ENCODE measurements at regions not wholly inside any gene's neighbourhood (a gene's known extent, or its start where the extent isn't known, plus 50 kb on each side); places are given as distances from the start of the nearest gene placed in this dataset.

DNA sequence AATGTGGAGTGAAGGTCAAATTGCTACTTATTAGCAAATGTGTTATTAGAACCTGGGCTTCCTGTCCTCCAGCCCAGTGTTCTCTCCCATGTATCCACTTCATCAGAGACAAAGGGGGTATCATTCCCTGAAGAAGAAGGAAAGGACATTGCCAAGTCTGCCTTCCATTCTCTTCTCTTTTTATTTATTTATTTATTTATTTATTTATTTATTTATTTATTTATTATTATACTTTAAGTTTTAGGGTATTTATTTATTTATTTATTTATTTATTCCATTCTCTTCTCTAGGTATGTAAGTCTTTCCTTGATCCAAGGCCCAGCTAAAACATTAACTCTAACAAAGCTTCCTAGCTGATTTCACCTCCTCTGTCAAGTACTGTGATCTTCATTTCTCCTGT is 277.8 kb upstream of the DNAJC19 start:
- CTCF ChIA-PET = no interaction called here
- no peak for DNase-seq (ENCODE audit: low read depth)
- TF ChIP-seq, protein P1, sequence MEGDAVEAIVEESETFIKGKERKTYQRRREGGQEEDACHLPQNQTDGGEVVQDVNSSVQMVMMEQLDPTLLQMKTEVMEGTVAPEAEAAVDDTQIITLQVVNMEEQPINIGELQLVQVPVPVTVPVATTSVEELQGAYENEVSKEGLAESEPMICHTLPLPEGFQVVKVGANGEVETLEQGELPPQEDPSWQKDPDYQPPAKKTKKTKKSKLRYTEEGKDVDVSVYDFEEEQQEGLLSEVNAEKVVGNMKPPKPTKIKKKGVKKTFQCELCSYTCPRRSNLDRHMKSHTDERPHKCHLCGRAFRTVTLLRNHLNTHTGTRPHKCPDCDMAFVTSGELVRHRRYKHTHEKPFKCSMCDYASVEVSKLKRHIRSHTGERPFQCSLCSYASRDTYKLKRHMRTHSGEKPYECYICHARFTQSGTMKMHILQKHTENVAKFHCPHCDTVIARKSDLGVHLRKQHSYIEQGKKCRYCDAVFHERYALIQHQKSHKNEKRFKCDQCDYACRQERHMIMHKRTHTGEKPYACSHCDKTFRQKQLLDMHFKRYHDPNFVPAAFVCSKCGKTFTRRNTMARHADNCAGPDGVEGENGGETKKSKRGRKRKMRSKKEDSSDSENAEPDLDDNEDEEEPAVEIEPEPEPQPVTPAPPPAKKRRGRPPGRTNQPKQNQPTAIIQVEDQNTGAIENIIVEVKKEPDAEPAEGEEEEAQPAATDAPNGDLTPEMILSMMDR (IDR thresholded peaks at IDR 0.05; ENCODE audit: insufficient read depth, low read depth, low read length) = no peak
- Histone ChIP-seq H3K36me3 (ENCODE audit: control insufficient read depth, insufficient read depth, low read length) (no peaks in the 10 kb centered on the region), H3K4me3 (ENCODE audit: low read depth, low read length) (no peak overlapping the region), H3K27me3 (ENCODE audit: control insufficient read depth, insufficient read depth, low read length) (no peaks in the 10 kb centered on the region)
- POLR2A ChIA-PET = no interaction called here

DNA sequence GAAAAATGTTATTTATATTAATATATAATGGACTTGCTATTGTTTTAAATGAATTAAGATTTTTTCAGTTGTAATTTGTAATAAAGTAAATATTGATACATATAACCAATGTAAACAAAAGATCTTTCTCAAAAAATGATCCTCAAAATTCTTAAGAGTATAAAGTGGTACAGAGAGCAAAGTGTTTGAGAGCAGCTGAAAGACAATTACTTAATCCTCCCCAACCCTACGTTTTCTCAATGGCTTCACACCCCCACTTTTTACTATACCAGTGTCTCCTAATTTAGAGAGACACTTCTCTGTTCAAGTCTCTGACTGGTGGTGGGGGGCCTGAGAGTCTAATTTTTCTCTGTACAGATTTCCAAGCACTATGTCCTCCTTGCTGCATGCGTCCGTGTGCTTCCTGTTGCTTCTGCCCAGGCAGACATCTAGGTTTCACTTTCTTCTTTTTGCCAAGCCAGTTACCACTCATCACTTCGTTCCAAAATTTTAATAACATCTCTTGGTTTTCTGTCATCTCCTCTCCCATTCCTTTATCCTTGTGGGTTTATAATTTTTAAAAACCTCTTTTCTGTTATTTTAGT is 276.3 kb upstream of the DNAJC19 start:
- TF ChIP-seq, protein P1 (IDR thresholded peaks at IDR 0.05; ENCODE audit: insufficient read depth, low read depth, low read length) = no peak
- Histone ChIP-seq H3K4me3 (ENCODE audit: low read depth, low read length) (no peak overlapping the region), H3K36me3 (ENCODE audit: control insufficient read depth, insufficient read depth, low read length) (no peaks in the 10 kb centered on the region), H3K27me3 (ENCODE audit: control insufficient read depth, insufficient read depth, low read length) (no peaks in the 10 kb centered on the region)
- no peak for DNase-seq (ENCODE audit: low read depth)
- ChIA-PET CTCF (no interaction called here), POLR2A (no interaction called here)

DNA sequence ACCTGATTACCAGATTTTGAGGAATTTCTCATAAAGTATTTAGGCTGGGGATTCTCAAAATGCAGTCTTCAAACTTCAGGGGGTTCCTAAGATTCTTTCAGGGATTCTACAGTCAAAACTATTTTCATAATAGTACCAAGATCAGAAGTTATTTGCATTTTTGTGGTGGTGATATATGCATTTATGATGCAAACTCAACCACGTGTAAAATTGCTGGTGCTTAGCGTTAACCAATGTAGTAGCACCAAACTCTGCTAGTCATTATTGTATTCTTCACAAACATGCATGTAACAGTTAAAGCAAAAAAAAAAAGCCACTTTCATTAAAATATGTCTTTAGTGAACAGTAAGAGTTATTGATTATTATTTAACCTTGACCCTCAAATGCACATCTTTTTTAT is 274.9 kb upstream of the DNAJC19 start:
- Histone ChIP-seq H3K27me3 (ENCODE audit: control insufficient read depth, insufficient read depth, low read length) (no peaks in the 10 kb centered on the region), H3K4me3 (ENCODE audit: low read depth, low read length) (no peak overlapping the region), H3K36me3 (ENCODE audit: control insufficient read depth, insufficient read depth, low read length) (no peaks in the 10 kb centered on the region)
- POLR2A ChIA-PET = no interaction called here
- TF ChIP-seq, protein P1 (IDR thresholded peaks at IDR 0.05; ENCODE audit: insufficient read depth, low read depth, low read length) = no peak
- no peak for DNase-seq (ENCODE audit: low read depth)
- CTCF ChIA-PET = no interaction called here

DNA sequence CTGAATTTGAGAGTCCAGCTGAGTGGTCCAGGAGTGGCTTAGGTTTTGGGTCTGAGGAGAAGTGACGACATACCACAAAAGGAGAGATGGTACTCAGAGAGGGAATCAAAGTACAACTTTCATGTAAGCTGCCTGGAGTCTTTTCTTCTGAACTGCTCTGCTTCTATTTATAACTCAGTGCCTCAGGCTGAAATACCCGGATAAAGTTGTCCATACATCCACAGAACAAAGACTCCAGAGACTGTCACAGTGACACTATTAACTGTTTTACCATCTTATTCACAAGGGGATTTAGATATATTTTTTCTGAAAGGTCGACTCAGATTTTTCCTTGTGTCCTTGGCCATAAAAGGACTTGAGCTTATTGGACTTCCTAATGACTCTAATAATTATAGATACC is 264.3 kb upstream of the DNAJC19 start:
- CTCF ChIA-PET = no interaction called here
- DNase-seq (ENCODE audit: low read depth) = no peak
- H3K4me3 ChIP-seq (ENCODE audit: low read depth, low read length) = no peak overlapping the region
- H3K27me3 ChIP-seq (ENCODE audit: control insufficient read depth, insufficient read depth, low read length) = no peaks in the 10 kb centered on the region
- POLR2A ChIA-PET = no interaction called here
- TF ChIP-seq, protein P1 (IDR thresholded peaks at IDR 0.05; ENCODE audit: insufficient read depth, low read depth, low read length) = no peak
- no peaks in the 10 kb centered on the region for H3K36me3 ChIP-seq (ENCODE audit: control insufficient read depth, insufficient read depth, low read length)

DNA sequence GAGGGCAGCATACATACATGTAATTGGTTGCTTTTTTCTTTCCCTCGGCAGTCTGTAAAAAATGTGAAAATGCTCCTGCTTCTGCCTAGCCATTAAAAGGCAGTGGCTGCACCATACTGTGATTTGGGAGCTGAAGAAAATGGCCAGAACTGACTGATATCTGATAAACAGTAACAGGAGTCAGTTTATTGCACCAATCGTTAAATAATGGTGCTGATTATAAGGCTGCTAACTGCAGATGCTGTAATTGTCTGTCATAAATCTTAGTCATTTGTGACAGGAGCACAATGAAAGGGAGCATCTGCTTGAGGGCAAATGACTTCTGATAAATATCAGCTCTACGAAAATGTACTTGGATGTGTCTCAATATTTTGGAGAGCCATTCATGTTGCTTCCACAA is 263.1 kb upstream of the DNAJC19 start:
- TF ChIP-seq, protein P1 (IDR thresholded peaks at IDR 0.05; ENCODE audit: insufficient read depth, low read depth, low read length) = no peak
- H3K36me3 ChIP-seq (ENCODE audit: control insufficient read depth, insufficient read depth, low read length) = no peaks in the 10 kb centered on the region
- ChIA-PET POLR2A (no interaction called here), CTCF (no interaction called here)
- DNase-seq (ENCODE audit: low read depth) = no peak
- H3K4me3 ChIP-seq (ENCODE audit: low read depth, low read length) = no peak overlapping the region
- no peaks in the 10 kb centered on the region for H3K27me3 ChIP-seq (ENCODE audit: control insufficient read depth, insufficient read depth, low read length)
